ENCODE measurements at regions not wholly inside any gene's neighbourhood (a gene's known extent, or its start where the extent isn't known, plus 50 kb on each side); places are given as distances from the start of the nearest gene placed in this dataset.

DNA sequence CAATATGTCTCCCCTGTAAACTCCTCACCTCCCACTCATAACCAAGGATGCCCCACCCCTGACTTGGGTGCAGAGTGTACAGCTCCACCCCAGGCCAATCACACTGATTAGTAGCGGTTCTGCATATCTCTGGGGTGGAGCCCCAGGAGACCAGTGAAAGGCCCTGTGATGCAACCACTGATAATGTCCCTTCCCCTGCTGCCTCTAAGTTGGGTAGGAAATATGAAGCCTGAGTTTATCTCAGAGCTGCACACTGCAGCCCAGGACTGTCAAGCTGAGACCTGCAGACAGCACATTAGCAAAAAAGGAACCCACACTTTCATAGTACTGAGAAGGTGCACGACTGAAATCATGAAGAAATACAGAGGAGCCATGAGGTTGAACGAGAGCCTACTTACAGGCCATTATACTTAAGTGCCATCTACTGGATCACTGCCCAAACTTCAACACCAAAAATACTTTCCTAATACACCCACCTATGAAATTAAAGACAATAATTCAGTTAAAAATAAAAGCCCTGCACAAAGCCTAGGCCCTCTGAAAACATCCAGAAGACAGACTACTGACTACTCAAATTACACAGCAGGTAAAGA, 455.4 kb upstream of the LRRTM4 start:
- Histone ChIP-seq H3K4me1 (no peaks in the 10 kb centered on the region), H3K27me3 (no peaks in the 10 kb centered on the region), H3K4me3 (no peak overlapping the region), H3K9me3 (peaks cover 0 to 35% (median 0%) of the 10 kb centered on the region in 11 donors), H3K36me3 (no peaks in the 10 kb centered on the region), H3K27ac (no peak overlapping the region)
- intact Hi-C loops (cut with DNase I): no loop called here
- no peak for DNase-seq
- ATAC-seq: no peak
- TF ChIP-seq, protein P1, sequence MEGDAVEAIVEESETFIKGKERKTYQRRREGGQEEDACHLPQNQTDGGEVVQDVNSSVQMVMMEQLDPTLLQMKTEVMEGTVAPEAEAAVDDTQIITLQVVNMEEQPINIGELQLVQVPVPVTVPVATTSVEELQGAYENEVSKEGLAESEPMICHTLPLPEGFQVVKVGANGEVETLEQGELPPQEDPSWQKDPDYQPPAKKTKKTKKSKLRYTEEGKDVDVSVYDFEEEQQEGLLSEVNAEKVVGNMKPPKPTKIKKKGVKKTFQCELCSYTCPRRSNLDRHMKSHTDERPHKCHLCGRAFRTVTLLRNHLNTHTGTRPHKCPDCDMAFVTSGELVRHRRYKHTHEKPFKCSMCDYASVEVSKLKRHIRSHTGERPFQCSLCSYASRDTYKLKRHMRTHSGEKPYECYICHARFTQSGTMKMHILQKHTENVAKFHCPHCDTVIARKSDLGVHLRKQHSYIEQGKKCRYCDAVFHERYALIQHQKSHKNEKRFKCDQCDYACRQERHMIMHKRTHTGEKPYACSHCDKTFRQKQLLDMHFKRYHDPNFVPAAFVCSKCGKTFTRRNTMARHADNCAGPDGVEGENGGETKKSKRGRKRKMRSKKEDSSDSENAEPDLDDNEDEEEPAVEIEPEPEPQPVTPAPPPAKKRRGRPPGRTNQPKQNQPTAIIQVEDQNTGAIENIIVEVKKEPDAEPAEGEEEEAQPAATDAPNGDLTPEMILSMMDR (IDR thresholded peaks at IDR 0.05): no peak
- 28 to 31% methylated on average over 3 of the region's 3 CpGs for WGBS, 2 donors

DNA sequence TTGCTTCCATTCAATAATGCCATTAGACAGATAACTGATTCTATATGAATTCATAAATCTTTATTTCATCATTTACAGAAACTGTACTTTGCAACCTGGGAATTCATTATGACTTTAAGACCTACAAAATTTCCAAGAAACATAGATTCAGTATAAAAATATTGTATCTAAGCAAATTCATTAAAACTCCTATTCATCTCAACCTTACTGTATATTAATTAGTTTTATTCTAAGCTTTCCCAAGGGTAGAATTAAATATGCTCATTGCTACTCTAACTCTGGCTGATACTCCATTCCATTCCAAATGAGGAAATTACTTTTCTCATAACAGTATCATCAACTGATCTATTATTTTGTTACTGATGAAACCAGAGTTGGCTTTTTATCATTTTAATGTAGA, 473.0 kb upstream of the LRRTM4 start:
- TF ChIP-seq, protein P1 (IDR thresholded peaks at IDR 0.05): no peak
- no peak for ATAC-seq
- intact Hi-C loops (cut with DNase I): no loop called here

DNA sequence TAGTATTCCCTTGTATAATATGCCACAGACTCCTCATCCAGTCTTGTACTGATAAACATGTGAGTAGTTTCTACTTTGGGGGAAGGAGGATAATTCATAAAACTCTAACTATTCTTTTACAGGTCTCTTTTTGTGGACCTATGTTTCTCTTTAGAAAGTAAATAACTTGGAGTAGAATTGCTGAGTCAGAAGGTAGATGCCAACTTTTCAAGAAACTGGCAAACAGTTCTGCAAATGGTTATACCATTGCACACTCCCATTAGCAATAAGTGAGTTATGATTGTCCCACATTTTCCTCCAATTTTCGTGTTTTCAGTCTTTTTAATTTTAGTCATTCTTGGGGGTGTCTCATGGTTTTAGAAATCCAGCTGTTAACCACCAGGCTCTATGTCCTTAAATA, 477.2 kb upstream of the LRRTM4 start:
- no peaks in the 10 kb centered on the region for H3K27me3 ChIP-seq
- 28 to 43% methylated on average over 1 of the region's 1 CpG for WGBS, 2 donors
- no peak overlapping the region for H3K4me3 ChIP-seq
- intact Hi-C loops (cut with DNase I): no loop called here
- H3K36me3 ChIP-seq: no peaks in the 10 kb centered on the region
- H3K9me3 ChIP-seq: peaks cover 0 to 5% (median 0%) of the 10 kb centered on the region in 11 donors
- ATAC-seq (no peak), DNase-seq (no peak)
- no peak overlapping the region for H3K27ac ChIP-seq
- H3K4me1 ChIP-seq: no peaks in the 10 kb centered on the region
- TF ChIP-seq, protein P1 (IDR thresholded peaks at IDR 0.05): no peak

More for the DNA sequence above, 473.0 kb upstream of the LRRTM4 start:
- H3K4me1 ChIP-seq: no peaks in the 10 kb centered on the region
- no peaks in the 10 kb centered on the region for H3K9me3 ChIP-seq
- no peak overlapping the region for H3K27ac ChIP-seq
- no peak for DNase-seq
- no peaks in the 10 kb centered on the region for H3K36me3 ChIP-seq
- no peaks in the 10 kb centered on the region for H3K27me3 ChIP-seq
- H3K4me3 ChIP-seq: no peak overlapping the region

DNA sequence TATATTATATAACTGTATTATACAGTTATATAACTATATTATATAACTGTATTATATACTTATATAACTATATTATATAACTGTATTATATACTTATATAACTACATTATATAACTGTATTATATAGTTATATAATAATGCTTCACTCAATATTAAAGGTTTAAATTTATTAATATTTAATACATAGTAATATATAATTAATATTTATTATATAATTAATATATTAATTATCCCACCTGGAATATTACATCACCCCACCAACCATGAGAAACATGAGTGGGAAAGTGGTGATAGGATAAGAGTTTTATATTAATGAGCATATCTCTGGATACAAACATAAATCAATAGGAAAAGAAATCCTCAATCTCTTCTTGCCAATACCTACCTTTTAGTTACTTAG, 487.1 kb upstream of the LRRTM4 start:
- Histone ChIP-seq H3K27ac (no peak overlapping the region), H3K9me3 (peaks cover 0 to 22% (median 0%) of the 10 kb centered on the region in 11 donors), H3K4me3 (no peak overlapping the region), H3K27me3 (no peaks in the 10 kb centered on the region), H3K4me1 (no peaks in the 10 kb centered on the region), H3K36me3 (no peaks in the 10 kb centered on the region)
- ATAC-seq: no peak
- TF ChIP-seq, protein P1 (IDR thresholded peaks at IDR 0.05): no peak
- DNase-seq: no peak
- intact Hi-C loops (cut with DNase I): no loop called here
